H1 (cell line): ENCODE measurements at regions not wholly inside any gene's neighbourhood (a gene's known extent, or its start where the extent isn't known, plus 50 kb on each side); places are given as distances from the start of the nearest gene placed in this dataset.
A peak's percentile ranks its signal among the peaks of the same experiment; 100 is the strongest.

Source experiments
- CTCF ChIA-PET: fragments of 300-600 bp; sonication (Branson Sonifier 250); formaldehyde crosslinking; loops from one replicate; lab custom pipeline; 2021; ENCODE audit not compliant: partially characterized antibody; lab: Charles Lee
- POLR2A ChIA-PET: fragments of 300-600 bp; sonication (Branson Sonifier 250); formaldehyde crosslinking; loops from one replicate; lab custom pipeline; 2021; ENCODE audit warnings: inconsistent platforms; ENCODE audit not compliant: partially characterized antibody; lab: Charles Lee
- DNase-seq, 2 experiments: peaks; one replicate each; pipeline versions ENCODE4 v3.0.0 to v3.0.0-alpha.2; 2010 to 2022; ENCODE audit warnings: low spot score in 2 of 2, low read depth in 1 of 2, mixed read lengths in 1 of 2
- FAIRE-seq: peaks from 2 replicates; lab custom pipeline; 2011; peaks lifted over from hg19 to GRCh38; lab: Jason Lieb, UNC
- H2AFZ ChIP-seq: 2 replicates; pipeline ENCODE4 v1.8.1; 2012; ENCODE audit warnings: low read length, inconsistent platforms
- H2AK5ac ChIP-seq: 2 replicates; pipeline ENCODE4 v1.6.1; 2013; ENCODE audit warnings: low read depth, low read length
- H2BK120ac ChIP-seq: replicated peaks from 2 replicates; pipeline ENCODE3; 2013; ENCODE audit warnings: low read depth, low read length, inconsistent platforms
- H2BK12ac ChIP-seq: 2 replicates; pipeline ENCODE4 v1.6.1; 2013; ENCODE audit warnings: low read depth, low read length
- H2BK15ac ChIP-seq: 2 replicates; pipeline ENCODE4 v1.6.1; 2013; ENCODE audit warnings: low read length
- H2BK20ac ChIP-seq: 2 replicates; pipeline ENCODE4 v1.6.1; 2013; ENCODE audit warnings: low read length
- H2BK5ac ChIP-seq: 2 replicates; pipeline ENCODE4 v1.6.1; 2013; ENCODE audit warnings: low read depth, low read length
- H3K14ac ChIP-seq: 2 replicates; pipeline ENCODE4 v1.6.1; 2013; ENCODE audit warnings: inconsistent platforms; ENCODE audit not compliant: insufficient read length
- H3K18ac ChIP-seq: 2 replicates; pipeline ENCODE4 v1.6.1; 2013; ENCODE audit warnings: low read length; ENCODE audit errors: extremely low read depth
- H3K23ac ChIP-seq: 2 replicates; pipeline ENCODE4 v1.6.1; 2013; ENCODE audit warnings: inconsistent platforms; ENCODE audit not compliant: insufficient read length
- H3K23me2 ChIP-seq: 2 replicates; pipeline ENCODE4 v1.6.1; 2013; ENCODE audit warnings: low read depth, low read length
- H3K27ac ChIP-seq: 2 replicates; pipeline ENCODE4 v1.6.1; 2011; ENCODE audit warnings: low read depth, low read length, inconsistent platforms
- H3K27me3 ChIP-seq, 4 experiments: replicated peaks in 1 of 4; 1 replicate in 1 of 4; 2 replicates in 3 of 4; pipeline versions ENCODE4 v1.6.1 to v1.8.1; 2011 to 2013; ENCODE audit warnings: low read length in 3 of 4, mild to moderate bottlenecking in 3 of 4, inconsistent platforms in 2 of 4, mixed read lengths in 2 of 4, moderate library complexity in 1 of 4; ENCODE audit not compliant: control insufficient read depth in 3 of 4, insufficient read depth in 3 of 4; ENCODE audit errors: extremely low read depth in 1 of 4
- H3K36me3 ChIP-seq, 4 experiments: 2 replicates each; pipeline versions ENCODE4 v1.6.1 to v1.8.1; 2011 to 2013; ENCODE audit warnings: mild to moderate bottlenecking in 4 of 4, low read length in 3 of 4, moderate library complexity in 2 of 4, control low read depth in 1 of 4, inconsistent platforms in 1 of 4; ENCODE audit not compliant: insufficient read depth in 4 of 4, control insufficient read depth in 2 of 4
- H3K4ac ChIP-seq: replicated peaks from 2 replicates; pipeline ENCODE3; 2013; ENCODE audit warnings: low read length, low read depth, mixed read lengths, inconsistent platforms; ENCODE audit not compliant: insufficient read length
- H3K4me1 ChIP-seq, 4 experiments: replicated peaks in 1 of 4; 1 replicate in 1 of 4; 2 replicates in 3 of 4; pipeline versions ENCODE4 v1.6.1 to v1.8.1; 2011 to 2013; ENCODE audit warnings: low read length in 3 of 4, inconsistent platforms in 2 of 4, mixed read lengths in 1 of 4; ENCODE audit not compliant: insufficient read depth in 4 of 4, control insufficient read depth in 3 of 4
- H3K4me2 ChIP-seq, 2 experiments: 2 replicates each; pipeline versions ENCODE4 v1.6.1 to v1.8.1; 2011 to 2013; ENCODE audit warnings: low read depth in 2 of 2, low read length in 2 of 2, control low read depth in 1 of 2, inconsistent platforms in 1 of 2, mild to moderate bottlenecking in 1 of 2; ENCODE audit not compliant: insufficient read depth in 1 of 2
- H3K4me3 ChIP-seq, 4 experiments: fragments of 200-600, 300-600 bp in 1 of 4; sonication (generic), shearing (Covaris generic), sonication (Bioruptor Twin) in 1 of 4; 2 replicates each; pipeline versions ENCODE4 v1.5.1 to v1.8.1; 2011 to 2016; ENCODE audit warnings: low read length in 4 of 4, low read depth in 3 of 4, control low read depth in 2 of 4, inconsistent platforms in 2 of 4, mild to moderate bottlenecking in 2 of 4, mixed read lengths in 1 of 4, moderate library complexity in 1 of 4; ENCODE audit not compliant: insufficient read depth in 2 of 4; ENCODE audit errors: extremely low read depth in 1 of 4
- H3K56ac ChIP-seq: replicated peaks from 2 replicates; pipeline ENCODE3; 2013; ENCODE audit warnings: low read depth, mild to moderate bottlenecking, mixed read lengths, low read length, inconsistent platforms; ENCODE audit not compliant: insufficient read length
- H3K79me1 ChIP-seq: 2 replicates; pipeline ENCODE4 v1.6.1; 2013; ENCODE audit warnings: low read depth, low read length, control low read depth
- H3K79me2 ChIP-seq, 2 experiments: 2 replicates each; pipeline versions ENCODE4 v1.6.1 to v1.8.1; 2012 to 2013; ENCODE audit warnings: low read length in 2 of 2, mild to moderate bottlenecking in 2 of 2, inconsistent platforms in 1 of 2; ENCODE audit not compliant: insufficient read depth in 2 of 2, control insufficient read depth in 1 of 2
- H3K9ac ChIP-seq, 4 experiments: replicated peaks in 1 of 4; 1 replicate in 1 of 4; 2 replicates in 3 of 4; pipeline versions ENCODE4 v1.6.1 to v1.8.1; 2011 to 2013; ENCODE audit warnings: low read depth in 3 of 4, low read length in 3 of 4, control low read depth in 2 of 4, mild to moderate bottlenecking in 2 of 4, moderate library complexity in 2 of 4, inconsistent platforms in 1 of 4; ENCODE audit errors: extremely low read depth in 1 of 4
- H3K9me3 ChIP-seq, 2 experiments: 2 replicates each; pipeline versions ENCODE4 v1.6.1 to v1.8.1; 2012 to 2013; ENCODE audit warnings: mild to moderate bottlenecking in 2 of 2, moderate library complexity in 2 of 2, control low read depth in 1 of 2, inconsistent platforms in 1 of 2, low read depth in 1 of 2, low read length in 1 of 2, mixed read lengths in 1 of 2; ENCODE audit not compliant: insufficient read depth in 2 of 2
- H4K20me1 ChIP-seq, 2 experiments: replicated peaks in 1 of 2; 2 replicates each; pipeline versions ENCODE3 to v1.8.1; 2011 to 2013; ENCODE audit warnings: inconsistent platforms in 2 of 2, low read length in 2 of 2, mild to moderate bottlenecking in 1 of 2; ENCODE audit not compliant: insufficient read depth in 2 of 2, control insufficient read depth in 1 of 2
- H4K5ac ChIP-seq: 2 replicates; pipeline ENCODE4 v1.6.1; 2013; ENCODE audit warnings: low read length, low read depth, mixed read lengths, inconsistent platforms; ENCODE audit not compliant: insufficient read length
- H4K8ac ChIP-seq: 2 replicates; pipeline ENCODE4 v1.8.0; 2013; ENCODE audit warnings: mild to moderate bottlenecking, moderate library complexity, low read length, inconsistent platforms; ENCODE audit not compliant: insufficient read depth; ENCODE audit errors: extremely low read depth
- H4K91ac ChIP-seq: replicated peaks from 2 replicates; pipeline ENCODE3; 2013; ENCODE audit warnings: low read length, mixed read lengths, inconsistent platforms; ENCODE audit not compliant: insufficient read length
- E2F6 ChIP-seq: IDR thresholded peaks from 2 replicates; pipeline ENCODE4 v1.6.1; 2012; ENCODE audit warnings: inconsistent platforms
- EZH2 ChIP-seq: fragments of 200-600 bp; sonication (generic); IDR thresholded peaks from 2 replicates; pipeline ENCODE4 v1.7.1; 2012; ENCODE audit warnings: low read depth, mild to moderate bottlenecking, moderate library complexity, low read length, inconsistent platforms; ENCODE audit not compliant: severe bottlenecking
- GTF2F1 ChIP-seq: IDR thresholded peaks from 2 replicates; pipeline ENCODE4 v1.6.1; 2012; ENCODE audit warnings: low read depth, low read length, improper control_type of control experiment, borderline replicate concordance
- HDAC2 ChIP-seq, 2 experiments: fragments of 300-600 bp in 1 of 2; sonication (generic) in 1 of 2; IDR thresholded peaks; 2 replicates each; pipeline ENCODE4 v1.6.1; 2011 to 2012; ENCODE audit warnings: low read depth in 2 of 2, low read length in 2 of 2, mild to moderate bottlenecking in 2 of 2, moderate library complexity in 2 of 2, borderline replicate concordance in 1 of 2, inconsistent platforms in 1 of 2
- MAFK ChIP-seq: IDR thresholded peaks from 2 replicates; pipeline ENCODE4 v1.6.1; 2012; ENCODE audit warnings: low read depth, mild to moderate bottlenecking, improper control_type of control experiment, low read length
- MAX ChIP-seq: IDR thresholded peaks from 2 replicates; pipeline ENCODE4 v1.6.1; 2012; ENCODE audit warnings: inconsistent platforms
- PHF8 ChIP-seq: fragments of 200-600 bp; sonication (generic); conservative IDR thresholded peaks from 2 replicates; pipeline ENCODE4 v1.7.1; 2012; ENCODE audit warnings: low read depth, mild to moderate bottlenecking, inconsistent platforms, low read length, moderate library complexity
- SIN3A ChIP-seq, 2 experiments: IDR thresholded peaks in 1 of 2; conservative IDR thresholded peaks in 1 of 2; 2 replicates each; pipeline ENCODE4 v1.6.1; 2011 to 2012; ENCODE audit warnings: low read length in 2 of 2, improper control_type of control experiment in 1 of 2, low read depth in 1 of 2, mild to moderate bottlenecking in 1 of 2
- SP2 ChIP-seq: IDR thresholded peaks from 2 replicates; pipeline ENCODE4 v1.6.1; 2012; ENCODE audit warnings: mild to moderate bottlenecking, low read length, inconsistent platforms
- TBP ChIP-seq: IDR thresholded peaks from 2 replicates; pipeline ENCODE4 v1.6.1; 2011; ENCODE audit warnings: low read depth, low read length, improper control_type of control experiment
- WGBS, 2 experiments: shearing (Covaris generic) in 1 of 2; methylation state at CpG; one replicate each; pipeline versions ENCODE4 v1.1.6 to v1.1.7; 2013 to 2015; ENCODE audit warnings: low lambda C conversion rate in 2 of 2, mixed read lengths in 2 of 2, inconsistent platforms in 1 of 2, low coverage in 1 of 2, missing lambda C conversion rate in 1 of 2; ENCODE audit not compliant: insufficient replicate concordance in 2 of 2, insufficient coverage in 1 of 2, insufficient read length in 1 of 2; ENCODE audit errors: extremely low coverage in 1 of 2, missing lambda C conversion rate in 1 of 2; 5-methylcytosine and 5-hydroxymethylcytosine counted together

- Histone ChIP-seq H4K20me1 (no peaks in the 10 kb centered on the region), H2AK5ac (no peak overlapping the region), H3K23me2 (no peaks in the 10 kb centered on the region), H2BK12ac (no peak overlapping the region), H4K91ac (no peak overlapping the region), H3K27ac (no peak overlapping the region), H3K18ac (no peak overlapping the region), H3K79me1 (no peaks in the 10 kb centered on the region), H4K5ac (no peak overlapping the region), H3K4me1 (peaks cover 0 to 14% (median 2%) of the 10 kb centered on the region in 4 experiments; a peak in 5 of 7 replicates), H4K8ac (peak overlapping the region; percentile 62; the same call in 1 of the 2 replicates), H3K9ac (no peak overlapping the region), H2BK120ac (no peak overlapping the region), H3K36me3 (no peaks in the 10 kb centered on the region), H3K4me3 (no peak overlapping the region), H3K79me2 (no peaks in the 10 kb centered on the region), H3K4ac (no peak overlapping the region), H3K4me2 (no peak overlapping the region), H3K23ac (no peak overlapping the region), H3K14ac (no peak overlapping the region), H2BK20ac (0 out of 2 replicates have a peak overlapping the region, but pooled peaks have one; percentile 77), H2AFZ (peak overlapping the region; percentile 62; the same call in 1 of the 2 replicates), H3K9me3 (no peaks in the 10 kb centered on the region), H2BK15ac (no peak overlapping the region), H3K56ac (no peak overlapping the region), H3K27me3 (no peaks in the 10 kb centered on the region), H2BK5ac (no peak overlapping the region)
- no peak for FAIRE-seq
- POLR2A ChIA-PET, result no interaction called here
- 91% methylated on average over 41 of the region's 41 CpGs; no CpG with 5 or more reads in 1 of the 2 experiments for WGBS, 2 experiments
- CTCF ChIA-PET, result interaction anchor here (0.7 to 2.2 kb wide), 6 partner anchors 9 to 170 kb away, joined by 3 to 10 read pairs (median 6); no protein-coding TSS in a partner anchor
- no peak for DNase-seq
- TF ChIP-seq MAFK (no peak), GTF2F1 (no peak), HDAC2 (IDR thresholded peaks at IDR 0.05; ENCODE audit: borderline replicate concordance in 1 of 2, low read depth in 2 of 2, low read length in 2 of 2) (no peak), PHF8 (no peak), MAX (no peak), SIN3A (conservative IDR thresholded peaks at IDR 0.05 in 1 of 2, IDR thresholded peaks at IDR 0.05 in 1 of 2; ENCODE audit: low read depth in 1 of 2, low read length in 2 of 2) (no peak), SP2 (no peak), EZH2 (no peak), TBP (no peak), E2F6 (no peak)
Observed at GRCh38 chr19:29092712-29093552, 120.0 kb downstream of the UQCRFS1 start.
